ENCODE measurements at regions not wholly inside any gene's neighbourhood (a gene's known extent, or its start where the extent isn't known, plus 50 kb on each side); places are given as distances from the start of the nearest gene placed in this dataset.

DNA sequence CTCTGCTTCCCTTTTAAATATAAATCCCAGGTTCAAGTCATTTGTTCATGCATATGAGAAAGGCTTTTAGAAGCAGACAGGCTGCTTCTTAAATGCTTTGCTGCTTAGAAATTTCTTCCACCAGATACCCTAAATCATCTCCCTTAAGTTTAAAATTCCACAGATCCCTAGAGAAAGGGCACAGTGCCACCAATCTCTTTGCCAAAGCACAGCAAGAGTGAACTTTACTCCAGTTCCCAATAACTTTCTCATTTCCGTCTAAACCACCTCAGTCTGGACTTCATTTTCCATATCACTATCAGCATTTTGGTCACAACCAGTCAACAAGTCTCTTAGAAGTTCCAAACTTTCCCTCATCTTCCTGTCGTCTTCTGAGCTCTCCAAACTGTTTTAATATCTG, 679.8 kb upstream of the FTMT start (continued):
- no peak for TF ChIP-seq PPARG (CRISPR knock-in tag; conservative IDR thresholded peaks at IDR 0.05)
- no peak for TF ChIP-seq ZNF143 (CRISPR knock-in tag; IDR thresholded peaks at IDR 0.05)
- TF ChIP-seq ZKSCAN1 (IDR thresholded peaks at IDR 0.05; ENCODE audit: low read length): no peak
- TF ChIP-seq ZNF484 (CRISPR knock-in tag; IDR thresholded peaks at IDR 0.05; ENCODE audit: borderline replicate concordance, low read depth): no peak
- TF ChIP-seq, protein P1, sequence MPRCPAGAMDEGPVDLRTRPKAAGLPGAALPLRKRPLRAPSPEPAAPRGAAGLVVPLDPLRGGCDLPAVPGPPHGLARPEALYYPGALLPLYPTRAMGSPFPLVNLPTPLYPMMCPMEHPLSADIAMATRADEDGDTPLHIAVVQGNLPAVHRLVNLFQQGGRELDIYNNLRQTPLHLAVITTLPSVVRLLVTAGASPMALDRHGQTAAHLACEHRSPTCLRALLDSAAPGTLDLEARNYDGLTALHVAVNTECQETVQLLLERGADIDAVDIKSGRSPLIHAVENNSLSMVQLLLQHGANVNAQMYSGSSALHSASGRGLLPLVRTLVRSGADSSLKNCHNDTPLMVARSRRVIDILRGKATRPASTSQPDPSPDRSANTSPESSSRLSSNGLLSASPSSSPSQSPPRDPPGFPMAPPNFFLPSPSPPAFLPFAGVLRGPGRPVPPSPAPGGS (CRISPR knock-in tag; IDR thresholded peaks at IDR 0.05): no peak
- TF ChIP-seq ZNF501 (CRISPR knock-in tag; IDR thresholded peaks at IDR 0.05): no peak
- TF ChIP-seq HIVEP1 (CRISPR knock-in tag; IDR thresholded peaks at IDR 0.05): no peak
- TF ChIP-seq, protein P2, sequence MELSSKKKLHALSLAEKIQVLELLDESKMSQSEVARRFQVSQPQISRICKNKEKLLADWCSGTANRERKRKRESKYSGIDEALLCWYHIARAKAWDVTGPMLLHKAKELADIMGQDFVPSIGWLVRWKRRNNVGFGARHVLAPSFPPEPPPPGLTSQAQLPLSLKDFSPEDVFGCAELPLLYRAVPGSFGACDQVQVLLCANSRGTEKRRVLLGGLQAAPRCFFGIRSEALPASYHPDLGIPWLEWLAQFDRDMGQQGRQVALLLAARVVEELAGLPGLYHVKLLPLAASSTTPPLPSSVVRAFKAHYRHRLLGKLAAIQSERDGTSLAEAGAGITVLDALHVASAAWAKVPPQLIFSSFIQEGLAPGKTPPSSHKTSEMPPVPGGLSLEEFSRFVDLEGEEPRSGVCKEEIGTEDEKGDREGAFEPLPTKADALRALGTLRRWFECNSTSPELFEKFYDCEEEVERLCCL (CRISPR knock-in tag; IDR thresholded peaks at IDR 0.05; ENCODE audit: borderline replicate concordance): no peak
- TF ChIP-seq, protein P3, sequence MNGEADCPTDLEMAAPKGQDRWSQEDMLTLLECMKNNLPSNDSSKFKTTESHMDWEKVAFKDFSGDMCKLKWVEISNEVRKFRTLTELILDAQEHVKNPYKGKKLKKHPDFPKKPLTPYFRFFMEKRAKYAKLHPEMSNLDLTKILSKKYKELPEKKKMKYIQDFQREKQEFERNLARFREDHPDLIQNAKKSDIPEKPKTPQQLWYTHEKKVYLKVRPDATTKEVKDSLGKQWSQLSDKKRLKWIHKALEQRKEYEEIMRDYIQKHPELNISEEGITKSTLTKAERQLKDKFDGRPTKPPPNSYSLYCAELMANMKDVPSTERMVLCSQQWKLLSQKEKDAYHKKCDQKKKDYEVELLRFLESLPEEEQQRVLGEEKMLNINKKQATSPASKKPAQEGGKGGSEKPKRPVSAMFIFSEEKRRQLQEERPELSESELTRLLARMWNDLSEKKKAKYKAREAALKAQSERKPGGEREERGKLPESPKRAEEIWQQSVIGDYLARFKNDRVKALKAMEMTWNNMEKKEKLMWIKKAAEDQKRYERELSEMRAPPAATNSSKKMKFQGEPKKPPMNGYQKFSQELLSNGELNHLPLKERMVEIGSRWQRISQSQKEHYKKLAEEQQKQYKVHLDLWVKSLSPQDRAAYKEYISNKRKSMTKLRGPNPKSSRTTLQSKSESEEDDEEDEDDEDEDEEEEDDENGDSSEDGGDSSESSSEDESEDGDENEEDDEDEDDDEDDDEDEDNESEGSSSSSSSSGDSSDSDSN (CRISPR knock-in tag; IDR thresholded peaks at IDR 0.05): no peak
- no peak for TF ChIP-seq MYNN (CRISPR knock-in tag; IDR thresholded peaks at IDR 0.05; ENCODE audit: low read depth)
